Esophagus squamous epithelium (tissue), 5 donors: ENCODE measurements at regions not wholly inside any gene's neighbourhood (a gene's known extent, or its start where the extent isn't known, plus 50 kb on each side); places are given as distances from the start of the nearest gene placed in this dataset.

Experiments
- DNase-seq: peaks from one replicate; lab custom pipeline; 2025; lab: John Stamatoyannopoulos, UW
- H3K27ac ChIP-seq, 4 donors: fragments of 200-600 bp; sonication (generic); one replicate each; pipeline ENCODE4 v1.5.1; 2016 to 2019; ENCODE audit warnings: mild to moderate bottlenecking in 1 of 4
- H3K27me3 ChIP-seq, 4 donors: fragments of 200-600 bp; sonication (generic); 1 replicate in 3 of 4; 2 replicates in 1 of 4; pipeline versions ENCODE4 v1.5.1 to v1.6.0; 2017 to 2021; ENCODE audit warnings: antibody characterized with exemption in 1 of 4
- H3K36me3 ChIP-seq, 3 donors: fragments of 200-600 bp; sonication (generic); one replicate each; pipeline ENCODE4 v1.5.1; 2016 to 2019
- H3K4me1 ChIP-seq, 3 donors: fragments of 200-600 bp; sonication (generic); one replicate each; pipeline ENCODE4 v1.5.1; 2017 to 2019
- H3K4me3 ChIP-seq, 4 donors: fragments of 200-600 bp; sonication (generic); 1 replicate in 3 of 4; 2 replicates in 1 of 4; pipeline ENCODE4 v1.5.1; 2016 to 2019; ENCODE audit warnings: mild to moderate bottlenecking in 2 of 4, moderate library complexity in 1 of 4
- H3K9me3 ChIP-seq, 3 donors: fragments of 200-600 bp; sonication (generic); one replicate each; pipeline ENCODE4 v1.5.1; 2016 to 2019
- POLR2A ChIP-seq, 4 donors: fragments of 450-650 bp; IDR thresholded peaks; one replicate each; pipeline ENCODE4 v1.6.1; 2017; ENCODE audit warnings: antibody characterized with exemption in 4 of 4, mild to moderate bottlenecking in 4 of 4, moderate library complexity in 3 of 4
- WGBS, 2 donors: methylation state at CpG; one replicate each; pipeline ENCODE4 v1.1.5; 2018; 5-methylcytosine and 5-hydroxymethylcytosine counted together
- intact Hi-C: fragments of 100-400 bp; cut with DNase I; formaldehyde crosslinking; loops from one replicate; pipeline ENCODE4 v1.15.0; 2022
- TF ChIP-seq, protein P1 (sequence below), 6 experiments: fragments of 450-650 bp in 4 of 6; fragments of 200-600 bp in 2 of 6; sonication (generic) in 2 of 6; IDR thresholded peaks; one replicate each; pipeline ENCODE4 v1.5.1; 2016 to 2019; ENCODE audit warnings: antibody characterized with exemption in 6 of 6, mild to moderate bottlenecking in 4 of 6, moderate library complexity in 4 of 6
- donor health status: DM: yes; HTN: yes; CAD: no.

GRCh38 chr9:129550199-129550839, 70.6 kb downstream of the C9orf50 start:
- WGBS, 2 donors, result 5% methylated on average over 15 of the region's 51 CpGs; no CpG with 5 or more reads in 1 of the 2 donors
- H3K4me1 ChIP-seq, result peaks cover 4 to 34% (median 19%) of the 10 kb centered on the region in 3 donors
- intact Hi-C loops, result no loop called here
- peak overlapping the region; percentile 53 to 86 (median 73) for H3K27ac ChIP-seq
- H3K27me3 ChIP-seq, result peaks cover 0 to 33% (median 0%) of the 10 kb centered on the region in 4 donors
- H3K36me3 ChIP-seq, result no peaks in the 10 kb centered on the region
- H3K4me3 ChIP-seq, result peak overlapping the region; percentile 24 to 69 (median 44)
- no peak for DNase-seq
- H3K9me3 ChIP-seq, result no peaks in the 10 kb centered on the region
- TF ChIP-seq POLR2A (IDR thresholded peaks at IDR 0.05), result no peak
- TF ChIP-seq, protein P1, sequence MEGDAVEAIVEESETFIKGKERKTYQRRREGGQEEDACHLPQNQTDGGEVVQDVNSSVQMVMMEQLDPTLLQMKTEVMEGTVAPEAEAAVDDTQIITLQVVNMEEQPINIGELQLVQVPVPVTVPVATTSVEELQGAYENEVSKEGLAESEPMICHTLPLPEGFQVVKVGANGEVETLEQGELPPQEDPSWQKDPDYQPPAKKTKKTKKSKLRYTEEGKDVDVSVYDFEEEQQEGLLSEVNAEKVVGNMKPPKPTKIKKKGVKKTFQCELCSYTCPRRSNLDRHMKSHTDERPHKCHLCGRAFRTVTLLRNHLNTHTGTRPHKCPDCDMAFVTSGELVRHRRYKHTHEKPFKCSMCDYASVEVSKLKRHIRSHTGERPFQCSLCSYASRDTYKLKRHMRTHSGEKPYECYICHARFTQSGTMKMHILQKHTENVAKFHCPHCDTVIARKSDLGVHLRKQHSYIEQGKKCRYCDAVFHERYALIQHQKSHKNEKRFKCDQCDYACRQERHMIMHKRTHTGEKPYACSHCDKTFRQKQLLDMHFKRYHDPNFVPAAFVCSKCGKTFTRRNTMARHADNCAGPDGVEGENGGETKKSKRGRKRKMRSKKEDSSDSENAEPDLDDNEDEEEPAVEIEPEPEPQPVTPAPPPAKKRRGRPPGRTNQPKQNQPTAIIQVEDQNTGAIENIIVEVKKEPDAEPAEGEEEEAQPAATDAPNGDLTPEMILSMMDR (IDR thresholded peaks at IDR 0.05), result no peak

DNA sequence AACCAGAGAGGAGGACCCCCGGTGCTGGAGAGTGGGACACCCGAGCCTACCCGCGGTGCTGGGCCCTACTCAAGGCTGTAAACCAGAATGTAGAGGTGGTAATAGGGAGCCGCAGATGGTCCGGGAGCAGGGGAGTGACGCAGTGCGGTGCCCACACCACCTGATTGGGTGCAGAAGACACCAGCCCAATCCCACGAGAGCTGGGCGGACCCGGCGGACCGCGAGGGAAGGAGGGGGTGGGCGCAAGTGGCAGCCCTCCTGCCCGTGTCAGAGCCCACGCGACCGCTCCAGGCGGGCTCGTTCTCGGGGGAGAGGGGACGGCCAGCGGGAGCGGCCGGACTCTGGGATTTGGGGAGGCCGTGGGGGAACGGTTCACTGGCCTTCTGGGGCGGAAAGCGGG, 71.2 kb downstream of the C9orf50 start:
- H3K4me1 ChIP-seq, result peaks cover 4 to 32% (median 19%) of the 10 kb centered on the region in 3 donors
- no peaks in the 10 kb centered on the region for H3K9me3 ChIP-seq
- TF ChIP-seq POLR2A (IDR thresholded peaks at IDR 0.05), result no peak
- TF ChIP-seq, protein P1 (IDR thresholded peaks at IDR 0.05), result no peak
- 41 to 48% methylated on average over 7 to 8 of the region's 30 CpGs for WGBS, 2 donors
- no peak for DNase-seq
- intact Hi-C loops, result no loop called here
- peak overlapping the region; percentile 24 to 69 (median 44) for H3K4me3 ChIP-seq
- H3K27me3 ChIP-seq, result peaks cover 0 to 33% (median 0%) of the 10 kb centered on the region in 4 donors
- H3K36me3 ChIP-seq, result no peaks in the 10 kb centered on the region
- H3K27ac ChIP-seq, result peak overlapping the region; percentile 53 to 86 (median 73)

GRCh38 chr9:129549139-129549538, 71.8 kb downstream of the C9orf50 start:
- 80 to 82% methylated on average over 6 of the region's 7 CpGs for WGBS, 2 donors
- peak overlapping the region in 2 of 4 donors; percentile 54 to 69 for H3K4me3 ChIP-seq
- no peak for DNase-seq
- H3K27ac ChIP-seq, result peak overlapping the region; percentile 53 to 86 (median 73)
- peaks cover 0 to 33% (median 0%) of the 10 kb centered on the region in 4 donors for H3K27me3 ChIP-seq
- no peaks in the 10 kb centered on the region for H3K9me3 ChIP-seq
- TF ChIP-seq, protein P1 (IDR thresholded peaks at IDR 0.05), result no peak
- TF ChIP-seq POLR2A (IDR thresholded peaks at IDR 0.05), result no peak
- H3K4me1 ChIP-seq, result peaks cover 4 to 32% (median 19%) of the 10 kb centered on the region in 3 donors
- intact Hi-C loops, result no loop called here
- no peaks in the 10 kb centered on the region for H3K36me3 ChIP-seq

GRCh38 chr9:129548571-129549135, 72.2 kb downstream of the C9orf50 start:
- Histone ChIP-seq H3K9me3 (no peaks in the 10 kb centered on the region), H3K4me1 (peaks cover 4 to 32% (median 19%) of the 10 kb centered on the region in 3 donors), H3K27me3 (peaks cover 0 to 33% (median 0%) of the 10 kb centered on the region in 4 donors), H3K27ac (peak overlapping the region in 3 of 4 donors; percentile 69 to 86 (median 77)), H3K36me3 (no peaks in the 10 kb centered on the region), H3K4me3 (no peak overlapping the region)
- DNase-seq, result no peak
- intact Hi-C loops, result no loop called here
- WGBS, 2 donors, result 61 to 74% methylated on average over 5 to 6 of the region's 11 CpGs
- TF ChIP-seq POLR2A (IDR thresholded peaks at IDR 0.05), result no peak
- TF ChIP-seq, protein P1 (IDR thresholded peaks at IDR 0.05), result no peak
